ENCODE measurements at regions not wholly inside any gene's neighbourhood (a gene's known extent, or its start where the extent isn't known, plus 50 kb on each side); places are given as distances from the start of the nearest gene placed in this dataset.

DNA sequence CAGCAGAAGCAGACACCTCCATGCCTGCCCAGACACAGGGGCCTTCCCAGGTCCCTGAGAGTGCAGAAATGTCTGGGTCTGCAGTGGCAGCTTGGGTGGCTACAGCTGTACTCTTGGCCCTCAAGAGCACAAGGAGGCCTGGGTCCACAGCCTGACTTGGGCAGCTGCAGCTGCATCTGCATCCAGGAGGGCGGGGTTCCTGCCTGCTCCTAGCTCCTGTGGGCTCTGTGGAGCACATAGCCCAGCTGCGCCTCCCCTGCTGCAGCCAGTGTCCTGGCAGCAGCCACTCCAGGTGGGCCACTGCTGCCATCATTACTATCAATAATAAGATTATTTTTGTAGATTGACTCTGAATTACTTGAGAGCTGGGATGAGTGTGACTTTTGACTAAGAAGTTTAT is 162.0 kb upstream of the PTCH1 start:
- intact Hi-C loops (cut with micrococcal nuclease): no loop called here

DNA sequence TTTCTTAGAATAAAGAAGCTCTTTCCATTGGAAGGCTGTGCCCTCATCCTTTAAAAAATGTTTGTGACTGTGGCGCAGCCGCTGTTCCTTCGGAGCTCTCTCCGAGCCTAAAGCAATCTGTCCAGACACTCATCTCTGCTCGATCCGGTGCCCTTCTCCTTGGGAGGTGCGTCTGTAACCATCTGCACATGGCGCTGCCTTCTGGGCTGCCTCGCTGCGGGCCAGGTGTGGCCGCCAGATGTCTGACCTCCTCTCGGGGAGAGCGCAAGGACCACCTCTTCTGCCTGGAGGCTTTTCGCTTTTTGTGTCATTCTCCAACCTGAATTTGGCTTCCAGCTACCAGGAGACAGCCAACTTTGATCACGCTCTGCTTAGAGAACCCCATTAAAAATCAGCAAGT is 153.4 kb upstream of the PTCH1 start:
- intact Hi-C loops (cut with micrococcal nuclease): no loop called here

DNA sequence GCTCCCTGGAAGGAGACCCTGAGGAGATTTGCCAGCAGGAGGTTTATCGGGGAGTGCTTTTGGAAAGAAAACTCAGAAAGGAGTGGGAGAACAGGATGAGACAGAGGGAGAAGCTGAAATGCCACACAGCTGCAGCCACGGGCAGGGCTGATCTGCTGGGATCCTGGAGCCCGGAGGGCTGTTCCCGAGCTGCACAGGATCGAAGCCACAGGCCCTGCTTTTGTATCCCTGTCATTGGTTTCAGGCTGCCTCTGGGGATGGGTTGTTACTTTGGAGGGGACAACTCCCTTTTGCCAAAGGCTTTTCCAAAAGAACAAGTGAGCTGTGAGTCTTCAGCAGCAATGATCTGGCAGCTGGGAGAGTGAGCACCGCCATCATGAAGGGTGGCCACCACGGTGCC is 152.5 kb upstream of the PTCH1 start:
- intact Hi-C loops (cut with micrococcal nuclease): no loop called here

DNA sequence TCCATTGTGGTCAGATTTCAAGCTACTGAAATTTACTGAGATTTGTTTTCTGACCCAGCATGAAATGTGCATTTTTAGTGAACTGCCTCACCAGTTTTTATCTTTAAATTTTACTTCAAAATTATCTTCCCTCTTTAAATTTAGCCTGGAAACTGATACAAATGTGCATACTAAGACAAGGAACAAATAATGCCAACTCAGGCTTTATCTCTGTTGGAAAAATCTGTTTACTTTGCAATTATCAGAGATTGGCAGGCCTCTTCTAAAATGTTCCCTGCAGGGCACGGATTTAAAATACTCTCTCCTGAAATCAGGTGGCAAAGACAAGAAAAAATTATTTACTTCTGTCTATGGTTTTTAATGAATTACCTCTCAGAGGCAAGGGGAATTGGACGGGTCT is 151.0 kb upstream of the PTCH1 start:
- intact Hi-C loops (cut with micrococcal nuclease): no loop called here

DNA sequence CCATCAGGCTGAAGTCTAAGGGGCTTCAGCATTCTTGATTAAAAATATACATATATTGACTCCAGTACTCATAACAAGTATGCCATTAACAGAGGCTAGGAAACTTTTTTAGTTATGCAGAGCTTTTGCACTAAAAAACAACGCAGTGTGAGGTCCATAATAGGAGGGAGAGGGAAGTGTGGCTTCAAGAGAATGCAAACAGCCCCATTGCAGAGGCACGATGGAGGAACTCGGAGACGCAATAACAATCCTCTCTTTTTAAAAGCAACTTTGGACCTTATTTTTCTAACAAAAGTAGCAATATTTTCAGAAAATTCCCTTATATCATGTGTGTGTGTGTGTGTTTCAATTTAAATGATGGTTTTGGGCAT is 150.0 kb upstream of the PTCH1 start:
- intact Hi-C loops (cut with micrococcal nuclease): no loop called here

DNA sequence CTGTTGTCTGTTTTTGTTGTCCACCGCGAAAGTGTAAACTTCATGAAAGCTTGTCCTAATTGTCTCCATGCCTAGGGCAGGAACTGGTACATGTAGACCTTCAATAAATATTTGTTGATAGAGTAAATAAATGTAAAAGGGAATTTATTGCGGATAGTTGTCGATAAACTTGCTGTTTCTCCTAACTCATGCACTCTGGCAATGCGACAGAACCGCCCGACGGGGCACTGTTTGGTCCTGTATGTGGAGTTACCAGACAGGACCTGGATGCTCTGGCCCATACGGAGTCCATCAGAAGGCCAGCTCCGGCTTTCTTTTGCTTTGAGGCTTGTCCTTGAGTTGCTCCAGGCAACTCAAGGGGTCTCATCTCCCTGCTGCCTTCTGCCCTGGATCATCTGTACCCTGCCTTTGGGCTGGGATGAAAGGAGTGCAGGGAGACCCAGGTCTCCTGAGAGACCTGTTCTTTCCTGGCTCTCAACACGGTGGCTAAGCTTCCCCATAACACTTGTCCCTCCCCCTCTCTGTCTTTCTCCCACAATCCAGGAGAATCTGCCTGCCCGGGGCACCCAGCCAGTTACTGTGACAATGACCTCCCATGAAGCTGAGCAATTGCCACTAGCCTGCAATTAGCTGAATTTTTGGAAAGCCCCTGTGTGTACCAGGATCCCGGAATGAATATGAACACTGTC is 149.5 kb upstream of the PTCH1 start:
- intact Hi-C loops (cut with micrococcal nuclease): no loop called here

DNA sequence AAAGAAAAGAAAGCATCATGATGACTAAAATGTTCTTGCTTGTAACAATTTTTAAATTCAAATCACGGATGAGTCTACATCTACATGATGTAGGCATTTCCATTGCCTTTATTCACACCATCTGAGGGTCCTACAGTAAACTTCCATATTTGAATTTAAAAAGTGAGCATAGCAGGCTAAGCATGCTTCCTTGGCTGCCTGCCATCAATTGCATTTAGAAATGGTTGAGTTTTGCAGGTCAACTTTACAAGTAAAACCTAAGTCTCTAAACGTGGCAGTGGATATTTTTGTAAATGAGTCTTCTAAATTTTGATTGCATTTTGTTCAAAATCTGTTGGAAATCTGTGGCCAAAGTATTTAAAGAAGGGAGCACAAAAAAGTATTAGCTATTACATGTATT is 136.5 kb upstream of the PTCH1 start:
- intact Hi-C loops (cut with micrococcal nuclease): no loop called here

DNA sequence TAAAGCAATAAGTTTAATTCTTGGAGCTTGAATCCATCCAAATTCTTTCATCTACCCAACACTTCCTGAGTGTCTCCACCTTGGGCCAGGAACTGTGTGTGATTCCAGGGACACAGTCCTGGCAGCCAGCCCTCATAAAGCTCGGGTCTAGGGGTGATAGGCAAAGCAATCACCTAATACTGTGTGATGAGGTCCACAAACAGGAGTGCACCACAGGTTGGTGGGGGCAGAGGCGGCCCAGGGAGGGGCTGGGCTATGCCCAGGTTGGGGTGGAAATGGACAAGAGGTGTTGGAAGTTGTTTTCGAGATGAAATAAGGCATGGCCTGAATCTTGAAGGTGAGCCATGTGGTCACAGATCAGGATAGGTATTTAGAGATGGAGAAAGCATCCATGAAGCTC is 133.9 kb upstream of the PTCH1 start:
- intact Hi-C loops (cut with micrococcal nuclease): no loop called here

DNA sequence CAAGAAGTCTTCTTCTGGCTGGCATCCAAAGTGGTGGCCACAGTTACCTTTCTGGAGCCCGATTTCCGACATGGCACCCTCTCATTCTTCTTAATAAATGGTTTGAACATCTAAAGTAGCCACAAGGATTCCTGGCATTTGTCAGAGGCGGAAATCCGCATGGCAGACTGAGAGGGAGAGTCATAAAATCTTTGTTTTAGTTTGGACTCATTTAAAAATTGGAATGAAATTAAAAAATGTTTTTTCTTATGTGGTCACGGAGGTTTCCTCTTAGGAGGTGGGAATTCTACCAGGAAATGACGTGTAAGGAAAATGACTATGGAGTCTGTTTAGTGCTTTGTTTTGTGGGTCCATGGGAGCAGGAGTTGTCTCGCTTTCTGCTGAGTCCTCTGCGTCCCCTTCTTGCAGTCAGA is 133.0 kb upstream of the PTCH1 start:
- intact Hi-C loops (cut with micrococcal nuclease): no loop called here

DNA sequence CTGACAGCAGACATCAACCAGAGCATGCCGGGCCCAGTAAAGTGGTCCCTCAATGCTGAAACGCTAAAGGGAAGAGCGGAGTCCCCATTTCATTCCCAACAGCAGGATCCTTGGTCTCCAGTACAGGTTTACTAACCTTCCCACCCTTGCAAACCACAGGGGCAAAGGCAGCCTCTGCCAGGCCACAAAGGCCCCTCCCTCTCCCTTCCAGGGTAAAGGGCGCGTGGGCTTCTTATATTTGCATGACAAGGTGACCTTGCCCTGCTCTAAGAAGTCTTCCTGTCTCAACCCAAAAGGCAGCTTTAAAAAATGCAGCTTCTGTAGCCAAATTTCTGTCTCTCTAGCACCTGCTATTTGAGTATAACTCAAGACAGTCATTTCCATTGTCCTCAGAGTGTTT is 131.5 kb upstream of the PTCH1 start:
- intact Hi-C loops (cut with micrococcal nuclease): no loop called here

DNA sequence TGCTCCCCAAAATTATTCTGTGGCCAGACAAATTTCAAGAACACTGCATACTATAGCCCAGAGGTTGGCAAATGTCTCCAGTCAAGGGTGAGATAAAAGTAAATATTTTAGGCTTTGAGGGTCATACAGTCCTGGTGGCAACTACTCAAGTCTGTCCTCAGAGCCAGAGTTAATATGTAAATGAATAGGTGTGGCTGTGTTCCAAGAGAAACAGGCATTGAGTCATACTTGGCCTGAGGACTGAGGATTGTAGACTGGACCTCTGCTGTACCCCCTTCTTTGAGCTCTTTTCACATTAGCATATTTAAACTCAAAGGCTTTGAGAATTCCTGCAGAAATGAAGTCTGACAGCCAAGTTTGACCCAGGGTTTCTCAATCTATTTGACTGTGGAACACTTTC is 129.2 kb upstream of the PTCH1 start:
- intact Hi-C loops (cut with micrococcal nuclease): no loop called here

DNA sequence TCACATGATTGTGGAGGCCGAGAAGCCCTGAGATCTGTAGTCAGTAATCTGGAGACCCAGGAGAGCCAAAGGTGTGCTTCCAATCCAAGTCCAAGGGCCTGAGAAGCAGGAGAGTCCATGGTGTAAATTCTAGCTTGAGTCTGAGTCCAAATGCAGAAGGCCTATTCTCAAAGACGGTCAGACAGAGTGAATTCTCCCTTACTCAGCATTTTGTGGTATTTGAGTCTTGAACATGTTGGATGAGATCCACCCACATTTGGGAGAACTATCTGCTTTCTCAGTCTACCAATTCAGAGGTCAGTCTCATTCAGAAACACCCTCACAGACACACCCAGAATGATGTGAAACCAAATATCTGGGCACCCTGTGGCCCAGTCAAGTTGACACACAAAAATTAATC is 128.8 kb upstream of the PTCH1 start:
- intact Hi-C loops (cut with micrococcal nuclease): no loop called here

DNA sequence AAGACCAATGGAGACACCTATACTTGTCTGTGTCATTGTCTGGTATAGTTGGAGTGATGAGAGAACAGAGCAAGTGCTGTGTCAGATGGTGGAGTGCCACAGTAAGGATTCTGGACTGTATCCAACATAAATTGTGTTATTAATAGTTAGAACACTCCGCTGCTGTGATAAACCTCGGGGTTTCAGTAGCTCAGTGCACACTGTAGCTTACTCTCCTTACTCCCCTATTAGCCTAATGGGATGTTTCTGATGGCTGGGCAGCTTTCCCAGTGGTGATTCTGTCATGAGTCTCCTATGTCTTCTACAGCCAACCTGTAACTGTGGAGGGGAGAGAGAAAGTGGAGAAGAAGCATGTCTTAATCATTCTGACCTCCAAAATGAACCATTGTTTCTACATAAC is 127.6 kb upstream of the PTCH1 start:
- intact Hi-C loops (cut with micrococcal nuclease): no loop called here

DNA sequence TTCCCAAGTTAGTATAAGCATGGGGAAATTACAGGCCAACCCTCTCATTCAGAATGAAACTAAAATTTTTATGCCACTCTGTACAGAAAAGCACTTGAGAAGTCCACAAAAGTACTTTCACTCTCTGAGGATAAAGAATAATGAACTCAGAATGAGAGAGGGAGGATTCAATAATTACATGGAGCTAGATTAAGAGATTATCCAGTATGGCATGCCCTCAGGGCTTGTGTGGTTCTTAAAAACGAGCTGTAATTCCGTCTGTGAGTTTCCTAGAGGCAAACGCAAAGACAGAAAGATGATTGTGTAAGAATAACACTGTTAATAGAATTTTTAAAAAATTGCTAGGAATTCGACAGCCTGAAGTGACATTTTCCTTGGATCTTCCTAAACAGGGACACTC is 126.8 kb upstream of the PTCH1 start:
- intact Hi-C loops (cut with micrococcal nuclease): no loop called here

DNA sequence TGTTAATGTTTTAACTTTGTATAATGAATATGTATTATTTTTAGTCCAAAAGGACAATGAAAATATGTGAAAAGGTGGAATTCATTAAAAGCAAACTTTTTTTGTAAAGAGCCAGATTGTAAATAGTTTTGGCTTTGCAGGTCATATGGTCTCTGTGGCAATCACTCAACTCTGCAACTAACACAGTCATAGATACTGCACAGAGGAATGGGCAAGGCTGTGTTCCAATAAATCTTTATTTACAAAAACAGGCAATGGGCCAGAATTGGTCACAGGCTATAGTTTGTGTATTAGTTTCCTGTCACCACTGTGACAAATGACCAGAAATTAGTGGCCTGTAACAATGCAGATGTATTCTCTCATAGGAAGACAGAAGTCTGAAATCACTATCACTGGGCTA is 125.4 kb upstream of the PTCH1 start:
- intact Hi-C loops (cut with micrococcal nuclease): no loop called here

DNA sequence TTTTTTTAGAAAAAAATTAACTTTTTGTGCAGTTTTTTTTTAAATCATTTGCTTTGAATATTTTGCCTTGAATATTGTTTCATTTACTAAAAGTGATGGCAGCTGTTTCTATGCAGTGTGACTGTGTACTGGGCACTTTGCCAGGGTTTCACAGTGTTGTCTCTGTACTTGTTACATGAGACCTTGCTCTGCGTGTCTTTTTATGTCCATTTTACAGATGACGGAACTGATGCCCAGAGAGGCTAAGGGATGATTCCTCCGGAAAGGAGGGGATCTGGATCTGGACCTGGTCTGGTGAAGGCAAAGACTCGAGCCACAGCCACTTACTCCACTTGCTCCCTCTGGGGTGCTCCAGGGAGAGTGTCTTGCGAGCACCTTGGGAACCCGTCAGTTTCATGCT is 124.8 kb upstream of the PTCH1 start:
- intact Hi-C loops (cut with micrococcal nuclease): no loop called here

DNA sequence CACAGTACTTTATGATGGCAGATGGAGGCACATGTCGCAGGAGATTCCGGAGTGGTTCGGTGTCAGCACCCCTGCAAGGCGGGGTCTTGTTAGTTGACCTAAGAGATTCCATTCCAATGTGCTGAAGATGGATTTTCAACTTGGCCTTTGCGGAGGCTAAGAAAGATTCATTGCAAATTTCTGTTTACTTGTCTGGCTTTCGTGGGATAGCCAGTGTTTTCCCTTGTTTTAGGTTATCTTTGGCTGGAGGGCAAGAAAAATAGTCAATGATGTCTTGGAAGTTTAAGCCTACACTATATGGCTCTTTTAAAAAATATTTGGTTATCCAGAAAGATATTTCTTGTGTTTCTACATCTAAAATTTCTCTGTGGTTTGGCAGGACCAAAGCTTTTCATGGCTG is 123.6 kb upstream of the PTCH1 start:
- intact Hi-C loops (cut with micrococcal nuclease): no loop called here

DNA sequence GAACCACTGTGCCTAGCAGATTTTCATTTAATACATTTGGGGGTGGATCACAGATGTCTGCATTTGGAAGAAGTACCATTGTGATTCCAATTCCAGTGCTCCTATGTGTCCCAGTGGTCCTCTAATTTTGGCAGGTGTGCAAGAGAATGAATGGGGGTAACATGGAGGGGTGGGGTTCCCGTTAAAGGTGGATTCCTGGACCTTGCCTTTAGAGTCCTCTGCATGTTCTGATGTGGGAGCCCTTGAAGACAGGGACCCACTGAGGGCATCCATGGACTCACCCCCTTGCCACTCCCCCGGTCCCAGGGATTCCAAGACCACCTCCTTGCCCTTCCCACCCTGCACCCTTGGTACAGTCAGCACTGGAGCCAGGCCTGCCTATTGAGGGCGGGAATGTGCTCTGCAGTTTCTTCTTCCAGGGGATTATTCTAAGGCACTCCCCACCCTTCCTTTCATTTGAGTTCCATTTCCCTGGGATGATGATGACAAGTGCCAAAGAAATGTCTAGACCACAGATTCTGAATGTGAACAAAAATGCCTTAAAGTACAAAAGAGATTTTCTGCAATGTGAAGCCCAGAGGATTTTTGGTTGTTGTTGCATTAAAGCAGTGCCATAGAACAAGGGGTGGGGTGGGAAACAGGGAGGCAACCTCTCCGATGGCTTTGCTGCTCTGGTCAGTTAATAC is 119.4 kb upstream of the PTCH1 start:
- intact Hi-C loops (cut with micrococcal nuclease): no loop called here

DNA sequence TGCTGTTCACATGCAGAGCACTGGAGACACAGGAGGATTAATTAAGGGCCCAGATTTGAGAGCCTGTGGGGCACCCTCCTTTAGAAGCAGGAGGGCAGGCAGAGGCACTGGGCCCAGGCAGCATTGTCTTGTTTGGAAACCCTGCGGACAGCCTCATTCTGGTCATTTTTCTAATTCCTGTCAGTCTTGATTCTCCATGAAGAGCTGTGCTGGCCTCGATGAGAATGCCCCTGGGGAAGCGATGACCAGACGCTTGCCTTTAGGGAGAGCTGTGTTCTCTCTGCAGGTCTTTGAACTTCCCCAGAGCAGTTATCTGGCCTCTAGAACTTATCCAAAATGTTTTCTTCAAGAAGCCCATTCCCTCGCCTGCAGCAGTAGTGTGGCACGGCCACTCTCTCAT is 117.8 kb upstream of the PTCH1 start:
- intact Hi-C loops (cut with micrococcal nuclease): no loop called here

DNA sequence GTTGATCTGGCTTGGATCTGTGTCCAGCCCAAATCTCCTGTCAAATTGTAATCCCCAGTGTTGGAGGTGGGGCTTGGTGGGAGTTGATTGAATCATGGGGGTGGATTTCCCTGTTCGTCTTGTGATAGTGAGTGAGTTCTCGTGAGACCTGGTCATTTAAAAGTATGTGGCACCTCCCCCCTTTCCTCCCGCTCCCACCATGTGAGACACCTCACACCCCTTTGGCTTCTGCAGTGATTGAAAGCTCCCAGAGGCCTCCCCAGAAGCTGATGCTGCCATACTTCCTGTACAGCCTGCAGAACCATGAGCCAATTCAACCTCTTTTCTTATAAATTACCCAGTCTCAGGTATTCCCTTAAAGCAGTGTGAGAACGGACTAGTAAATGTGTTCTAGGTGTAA is 117.3 kb upstream of the PTCH1 start:
- intact Hi-C loops (cut with micrococcal nuclease): no loop called here

DNA sequence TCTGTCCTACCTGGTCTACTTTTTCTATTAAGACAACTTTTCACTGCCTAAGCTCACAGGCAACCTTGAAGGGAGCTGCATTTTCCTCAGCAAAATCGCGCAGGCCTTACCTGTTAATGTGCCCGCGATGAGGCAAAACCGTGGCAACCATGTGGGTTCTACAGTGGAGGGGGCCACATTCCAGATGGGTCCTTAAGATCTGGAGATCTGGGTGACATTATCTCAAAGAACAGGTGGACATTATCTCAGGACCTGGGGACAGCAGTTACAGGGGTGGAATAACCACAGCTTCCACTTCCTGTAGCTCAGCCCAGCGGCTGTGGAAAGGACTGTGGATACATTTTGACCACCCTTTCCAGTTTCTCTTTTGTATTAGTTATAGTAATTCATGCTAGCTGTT is 112.8 kb upstream of the PTCH1 start:
- intact Hi-C loops (cut with micrococcal nuclease): no loop called here

DNA sequence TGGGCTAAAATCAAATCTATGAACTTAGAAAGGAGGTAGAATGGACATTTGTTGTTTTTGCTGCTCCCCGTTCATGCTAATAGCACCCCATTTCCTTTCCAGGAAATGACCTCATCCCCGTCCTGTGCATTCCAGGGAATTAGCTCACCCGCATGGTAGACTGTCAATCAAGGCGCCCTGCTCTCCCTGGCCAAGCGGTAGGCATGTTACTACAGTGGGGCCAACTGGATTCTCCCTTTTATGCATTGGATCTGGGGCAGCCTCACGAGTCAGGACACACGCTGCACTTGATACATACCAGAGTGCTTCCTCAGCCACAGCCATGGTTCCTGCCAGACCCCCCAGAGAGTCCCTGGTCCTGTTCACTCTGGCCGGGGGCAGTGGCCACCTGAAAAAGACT is 111.0 kb upstream of the PTCH1 start:
- intact Hi-C loops (cut with micrococcal nuclease): no loop called here

DNA sequence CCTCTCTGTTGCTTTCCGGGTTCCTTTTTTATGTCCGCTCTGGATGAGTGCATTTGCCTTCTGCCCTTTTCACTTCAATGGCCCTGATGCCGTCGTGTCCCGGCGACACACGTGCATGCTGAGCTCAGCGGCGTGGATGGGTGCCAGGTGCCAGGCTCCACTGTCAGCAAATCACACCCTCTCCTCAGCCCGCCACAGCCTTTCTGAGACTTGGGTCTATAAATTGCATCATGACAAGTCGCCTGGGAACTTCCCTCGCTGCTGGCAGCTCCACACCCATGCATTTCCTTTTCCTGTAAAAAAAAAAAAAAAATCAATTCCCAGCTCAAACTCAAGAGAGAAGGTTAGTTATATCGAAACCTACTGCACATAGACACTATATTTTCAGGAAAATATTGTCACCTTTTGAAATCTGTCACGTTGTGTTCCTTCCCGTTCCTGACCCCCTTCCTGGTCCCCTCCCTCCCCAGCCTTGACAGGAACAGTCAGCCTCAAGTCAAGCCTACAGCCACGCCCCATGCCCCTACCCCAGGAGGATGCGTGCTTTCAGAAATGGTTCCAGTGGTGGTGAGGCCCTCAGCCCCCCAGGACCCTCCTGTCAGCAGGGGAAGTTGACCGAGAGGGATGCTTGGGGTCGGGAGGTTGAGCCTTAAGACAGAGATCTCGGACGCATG is 110.3 kb upstream of the PTCH1 start:
- intact Hi-C loops (cut with micrococcal nuclease): no loop called here

Data from T-helper 2 cell treated with Interferon-gamma antibody and Interleukin-4, amounts not matched to agents 100 ng/mL and 5 ng/mL, for 36 hours (primary cell).